ENCODE measurements at regions not wholly inside any gene's neighbourhood (a gene's known extent, or its start where the extent isn't known, plus 50 kb on each side); places are given as distances from the start of the nearest gene placed in this dataset.

- TF ChIP-seq POLR2A (IDR thresholded peaks at IDR 0.05; ENCODE audit: low read length) (no peak), GATA1 (IDR thresholded peaks at IDR 0.05; ENCODE audit: low read depth, low read length) (no peak)
Observed at GRCh38 chr14:97457575-97458085, 660.4 kb downstream of the VRK1 start.

All from erythroblast (primary cell).